Glutamatergic neuron (in vitro differentiated cells): ENCODE measurements at regions not wholly inside any gene's neighbourhood (a gene's known extent, or its start where the extent isn't known, plus 50 kb on each side); places are given as distances from the start of the nearest gene placed in this dataset.
A peak's percentile ranks its signal among the peaks of the same experiment; 100 is the strongest.

ENCODE experiments used
- DNase-seq: peaks from one replicate; pipeline ENCODE4 v3.0.0; 2022
- H3K27ac Mint-ChIP-seq: one replicate; pipeline ENCODE4 v1.8.0; 2020; ENCODE audit warnings: mild to moderate bottlenecking, mixed read lengths, inconsistent platforms; ENCODE audit not compliant: unreplicated experiment
- H3K27me3 Mint-ChIP-seq: one replicate; pipeline ENCODE4 v1.8.0; 2020; ENCODE audit warnings: mild to moderate bottlenecking, moderate library complexity, mixed read lengths, inconsistent platforms; ENCODE audit not compliant: unreplicated experiment
- H3K36me3 Mint-ChIP-seq: one replicate; pipeline ENCODE4 v1.8.0; 2020; ENCODE audit warnings: mild to moderate bottlenecking, mixed read lengths, inconsistent platforms; ENCODE audit not compliant: unreplicated experiment
- H3K4me1 Mint-ChIP-seq: one replicate; pipeline ENCODE4 v1.8.0; 2020; ENCODE audit warnings: mild to moderate bottlenecking, low read depth, mixed read lengths, inconsistent platforms; ENCODE audit not compliant: unreplicated experiment
- H3K4me3 Mint-ChIP-seq: one replicate; pipeline ENCODE4 v1.8.0; 2020; ENCODE audit warnings: mild to moderate bottlenecking, mixed read lengths, inconsistent platforms; ENCODE audit not compliant: unreplicated experiment
- H3K9me3 Mint-ChIP-seq: one replicate; pipeline ENCODE4 v1.8.0; 2020; ENCODE audit warnings: mild to moderate bottlenecking, moderate library complexity, mixed read lengths, inconsistent platforms; ENCODE audit not compliant: unreplicated experiment
- CTCF ChIP-seq: fragments of 200-600 bp; sonication (generic); IDR thresholded peaks from one replicate; pipeline ENCODE4 v1.5.0; 2021; ENCODE audit not compliant: partially characterized antibody, unreplicated experiment

GRCh38 chr13:109331898-109332297 lies 454.5 kb downstream of the IRS2 start:
- no peak for DNase-seq
- Mint-ChIP-seq H3K27ac (peak overlapping the region; percentile 92), H3K36me3 (no peaks in the 10 kb centered on the region), H3K27me3 (peaks cover 6% of the 10 kb centered on the region), H3K4me3 (peak overlapping the region; percentile 73), H3K9me3 (peaks cover 15% of the 10 kb centered on the region), H3K4me1 (peaks cover 46% of the 10 kb centered on the region)
- no peak for TF ChIP-seq CTCF

GRCh38 chr13:109331011-109331433 lies 455.4 kb downstream of the IRS2 start:
- Mint-ChIP-seq H3K27me3 (peaks cover 6% of the 10 kb centered on the region), H3K4me3 (no peak overlapping the region), H3K4me1 (peaks cover 45% of the 10 kb centered on the region), H3K36me3 (no peaks in the 10 kb centered on the region), H3K9me3 (peaks cover 15% of the 10 kb centered on the region), H3K27ac (peak overlapping the region; percentile 92)
- no peak for TF ChIP-seq CTCF
- DNase-seq: no peak

- Mint-ChIP-seq H3K9me3 (peaks cover 15% of the 10 kb centered on the region), H3K27ac (no peak overlapping the region), H3K27me3 (peaks cover 6% of the 10 kb centered on the region), H3K4me3 (no peak overlapping the region), H3K4me1 (peaks cover 40% of the 10 kb centered on the region), H3K36me3 (no peaks in the 10 kb centered on the region)
- no peak for DNase-seq
- no peak for TF ChIP-seq CTCF
Observed at GRCh38 chr13:109330123-109330522, 456.3 kb downstream of the IRS2 start.

- Mint-ChIP-seq H3K4me3 (no peak overlapping the region), H3K27me3 (no peaks in the 10 kb centered on the region), H3K4me1 (peaks cover 31% of the 10 kb centered on the region), H3K36me3 (no peaks in the 10 kb centered on the region), H3K9me3 (peaks cover 11% of the 10 kb centered on the region), H3K27ac (no peak overlapping the region)
- TF ChIP-seq CTCF: no peak
- no peak for DNase-seq
Observed at GRCh38 chr13:109329175-109329574, 457.2 kb downstream of the IRS2 start.

- Mint-ChIP-seq H3K4me3 (no peak overlapping the region), H3K27me3 (no peaks in the 10 kb centered on the region), H3K36me3 (no peaks in the 10 kb centered on the region), H3K4me1 (peaks cover 6% of the 10 kb centered on the region), H3K9me3 (peaks cover 5% of the 10 kb centered on the region), H3K27ac (no peak overlapping the region)
- no peak for TF ChIP-seq CTCF
- no peak for DNase-seq
Observed at GRCh38 chr13:109326601-109327000, 459.8 kb downstream of the IRS2 start.
